Stimulated activated naive CD8-positive, alpha-beta T cell treated with anti-CD3 and anti-CD28 coated beads, Interleukin-15, Interleukin-2, amounts not matched to agents 100 U/mL and 50 U/mL, for 24 hours (primary cell): ENCODE measurements at regions not wholly inside any gene's neighbourhood (a gene's known extent, or its start where the extent isn't known, plus 50 kb on each side); places are given as distances from the start of the nearest gene placed in this dataset.

Experiments
- ATAC-seq: fragments of 150-1000 bp; cut with Tn5 transposase; one replicate; pipeline ENCODE4 v1.10.0; 2021
- DNase-seq: peaks from one replicate; pipeline ENCODE4 v3.0.0; 2021

- DNase-seq (no peak), ATAC-seq (no peak)
Measured at GRCh38 chr5:74059706-74060105, 433.7 kb downstream of the ARHGEF28 start.

GRCh38 chr5:74056789-74057164 is 430.8 kb downstream of the ARHGEF28 start:
- ATAC-seq (no peak), DNase-seq (no peak)

GRCh38 chr5:74056107-74056788 is 430.3 kb downstream of the ARHGEF28 start:
- DNase-seq (no peak), ATAC-seq (peak; percentile 23)

DNA sequence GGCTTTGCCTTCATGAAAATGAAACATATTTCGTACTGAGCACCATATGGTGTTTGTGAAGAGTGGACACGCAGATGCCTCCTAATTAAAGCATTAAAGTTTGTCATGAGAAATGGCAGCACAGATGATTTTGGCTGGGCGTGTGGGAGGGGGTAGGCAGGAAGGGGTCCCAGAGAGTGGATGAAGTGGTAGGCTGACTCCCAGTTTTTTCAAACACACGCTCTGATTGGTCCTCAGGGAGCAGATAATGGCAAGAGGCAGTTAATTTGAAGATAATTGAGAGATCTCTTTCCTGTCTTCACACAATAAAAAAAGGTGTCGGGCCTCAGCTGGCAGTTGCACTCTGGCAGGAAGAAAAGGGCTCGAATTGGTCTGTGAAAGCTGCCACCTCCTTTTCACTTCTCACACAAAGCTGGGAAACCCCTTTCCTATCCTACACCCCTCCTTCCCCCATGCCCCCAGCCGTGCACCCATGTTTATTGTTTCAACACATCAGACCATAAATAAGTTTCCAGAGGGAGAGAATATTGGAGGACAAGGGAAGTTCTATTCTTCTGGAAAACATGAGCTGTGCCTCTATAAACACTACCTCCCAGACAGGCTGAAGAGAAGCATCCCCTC is 429.6 kb downstream of the ARHGEF28 start:
- DNase-seq (no peak), ATAC-seq (no peak)

- ATAC-seq, result no peak
Measured at GRCh38 chr5:74054641-74055421, 428.8 kb downstream of the ARHGEF28 start.

DNA sequence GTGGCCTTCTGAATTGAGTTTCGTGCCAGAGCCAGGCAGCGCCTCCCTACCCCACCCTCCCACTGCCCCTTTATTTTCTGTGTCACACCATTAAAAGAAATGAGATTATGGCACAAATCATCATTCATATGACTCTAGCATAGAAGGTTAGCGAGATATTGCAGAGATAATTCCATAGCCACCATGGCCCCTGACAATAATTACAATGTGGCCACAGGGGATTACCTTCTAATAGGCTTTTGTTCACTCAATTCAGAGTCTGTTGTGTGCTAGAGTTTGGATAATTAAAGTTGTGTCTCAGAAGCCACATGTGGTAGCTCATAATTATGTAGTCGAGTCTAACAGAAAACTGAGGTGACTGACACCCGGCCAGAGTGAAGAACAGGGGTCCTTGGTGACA is 428.1 kb downstream of the ARHGEF28 start:
- DNase-seq (no peak), ATAC-seq (no peak)

More at GRCh38 chr5:74054641-74055421, 428.8 kb downstream of the ARHGEF28 start:
- no peak for DNase-seq

- ATAC-seq, result no peak
Measured at GRCh38 chr5:74052441-74053221, 426.6 kb downstream of the ARHGEF28 start.

DNA sequence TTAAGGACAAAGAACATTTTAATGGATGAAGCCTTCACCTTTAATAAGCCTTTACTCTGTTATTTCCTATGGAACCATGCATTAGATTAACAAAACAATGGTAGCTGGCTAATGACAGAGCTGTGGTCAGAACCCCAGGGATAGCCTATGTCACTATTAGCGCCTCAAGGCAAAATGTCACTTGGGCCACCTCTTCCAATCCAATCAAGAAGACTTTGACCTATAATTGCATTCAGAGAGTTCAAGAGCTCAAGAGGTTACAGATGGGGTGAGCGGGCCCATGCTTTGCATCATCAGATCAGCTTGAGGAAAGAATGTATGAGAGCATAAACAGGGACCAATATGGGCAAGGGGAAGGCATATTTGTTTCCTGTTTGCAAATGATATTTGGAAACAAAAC is 425.1 kb downstream of the ARHGEF28 start:
- no peak for DNase-seq
- no peak for ATAC-seq

More at GRCh38 chr5:74052441-74053221, 426.6 kb downstream of the ARHGEF28 start:
- no peak for DNase-seq

DNA sequence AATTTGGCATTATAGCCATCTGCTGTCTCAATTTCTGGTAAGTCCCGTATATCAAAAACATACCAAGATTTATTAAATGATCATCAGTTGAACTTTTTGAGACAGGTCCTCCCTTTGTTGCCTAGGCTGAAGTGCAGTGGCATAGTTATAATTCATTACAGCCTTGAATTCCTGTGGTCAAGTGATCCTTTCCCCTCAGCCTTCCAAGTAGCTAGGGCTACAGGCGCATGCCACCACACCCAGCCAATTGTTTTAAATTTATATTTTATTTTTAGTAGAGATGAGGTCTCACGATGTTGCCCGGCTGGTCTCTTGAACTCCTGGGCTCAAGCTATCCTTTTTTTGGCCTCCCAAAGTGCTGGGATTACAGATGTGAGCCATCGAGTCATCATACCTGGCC is 418.9 kb downstream of the ARHGEF28 start:
- DNase-seq (no peak), ATAC-seq (no peak)

- no peak for ATAC-seq
- DNase-seq, result no peak
Measured at GRCh38 chr5:74042959-74043358, 417.0 kb downstream of the ARHGEF28 start.

DNA sequence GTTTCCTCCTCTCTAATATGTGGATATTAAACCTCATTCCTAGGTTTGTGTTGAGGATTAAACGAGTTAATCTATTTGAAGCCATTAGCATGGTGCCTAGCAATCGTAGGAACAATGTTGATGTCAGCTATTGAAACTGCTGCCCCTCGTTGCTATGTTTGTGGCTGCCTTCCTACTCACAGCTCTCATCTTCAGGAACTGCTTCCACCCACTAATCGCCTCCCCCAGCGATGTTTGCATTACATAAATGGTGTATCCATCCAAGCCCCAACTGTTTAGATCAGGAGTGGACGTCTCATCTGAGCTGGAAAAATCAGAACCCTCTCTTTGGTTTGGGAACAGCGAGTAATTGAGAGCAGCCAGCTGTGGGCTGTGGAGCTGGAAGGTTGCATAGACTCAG is 416.6 kb downstream of the ARHGEF28 start:
- no peak for DNase-seq
- no peak for ATAC-seq

- no peak for ATAC-seq
- DNase-seq, result no peak
Measured at GRCh38 chr5:74041913-74042312, 415.9 kb downstream of the ARHGEF28 start.

DNA sequence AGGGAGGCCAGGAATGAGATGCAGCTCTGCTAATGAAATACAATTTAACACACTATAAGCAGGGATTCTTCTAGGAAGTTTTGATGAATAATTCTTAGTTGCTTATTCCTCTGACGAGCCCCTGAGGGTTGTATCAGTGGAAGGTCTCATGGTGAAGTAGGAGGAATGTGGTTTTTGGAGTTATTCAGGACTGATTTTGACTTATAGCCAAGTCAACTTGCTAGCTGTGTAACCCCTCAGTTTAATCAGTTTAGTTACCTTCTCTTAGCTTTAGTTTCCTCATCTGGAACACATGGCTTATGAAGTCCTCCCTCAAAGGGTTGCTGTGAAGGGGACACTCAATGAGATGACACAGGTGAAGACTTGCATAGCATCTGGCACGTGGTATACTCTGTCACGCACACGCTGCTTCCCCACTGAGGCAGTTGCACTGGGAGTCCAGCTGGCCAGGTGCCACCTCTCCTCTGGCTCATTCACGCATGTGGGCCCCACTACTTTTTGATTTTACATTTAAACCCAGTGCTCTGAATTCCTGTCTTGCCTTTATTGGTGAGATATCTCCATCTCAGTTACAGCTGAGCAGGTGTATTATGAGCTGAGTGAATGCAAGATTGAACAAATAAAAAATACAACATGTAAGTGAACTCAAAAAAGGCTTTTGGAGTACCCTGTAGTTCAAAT is 415.0 kb downstream of the ARHGEF28 start:
- no peak for ATAC-seq
- DNase-seq, result no peak

DNA sequence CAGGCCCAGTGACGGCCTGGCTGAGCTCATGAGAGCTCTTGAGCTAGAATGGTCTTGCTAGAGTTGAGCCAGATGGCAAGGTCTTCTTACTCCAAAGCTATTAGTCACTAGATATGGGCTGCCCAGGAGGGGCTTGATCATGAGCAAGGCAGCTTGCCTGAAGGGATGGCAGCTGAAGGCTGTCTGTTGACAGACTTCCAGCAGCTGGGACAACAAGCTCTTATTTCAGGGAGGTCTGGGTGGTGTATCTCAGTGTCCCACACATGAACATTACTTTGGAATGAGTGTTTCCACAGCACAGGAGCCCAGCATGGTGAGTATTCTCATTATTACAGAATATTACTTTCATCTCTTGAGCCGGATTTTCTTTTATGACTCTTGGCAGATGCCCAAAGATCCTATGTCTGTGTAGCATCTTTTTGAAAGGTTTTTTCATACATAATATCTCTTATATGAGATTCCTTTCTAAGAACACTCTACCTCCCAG is 414.1 kb downstream of the ARHGEF28 start:
- ATAC-seq, result no peak
- no peak for DNase-seq

DNA sequence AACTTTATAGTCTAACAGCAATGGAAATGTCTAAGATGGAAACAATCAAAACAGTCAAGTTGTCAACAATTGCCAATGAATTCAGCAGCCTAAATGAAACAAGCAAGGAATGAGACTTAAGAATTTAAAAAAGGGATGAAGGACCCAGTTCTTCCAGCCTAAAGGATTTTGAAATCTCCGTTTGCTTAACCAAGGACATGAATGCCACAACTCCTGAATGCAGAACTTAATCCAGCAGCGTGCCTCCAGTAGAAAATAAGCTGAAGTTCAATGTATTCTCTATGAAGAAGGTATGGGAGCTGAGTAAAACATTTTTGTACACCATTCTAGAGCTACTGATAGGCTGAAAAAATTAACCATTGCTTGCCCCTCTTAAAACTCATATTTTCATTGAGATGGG is 411.3 kb downstream of the ARHGEF28 start:
- ATAC-seq, result no peak
- DNase-seq, result no peak

- no peak for ATAC-seq
- no peak for DNase-seq
Measured at GRCh38 chr5:74035521-74035937, 409.5 kb downstream of the ARHGEF28 start.

- DNase-seq (no peak), ATAC-seq (no peak)
Measured at GRCh38 chr5:74034733-74035132, 408.7 kb downstream of the ARHGEF28 start.

GRCh38 chr5:74032617-74033016 is 406.6 kb downstream of the ARHGEF28 start:
- ATAC-seq, result no peak
- DNase-seq, result no peak

DNA sequence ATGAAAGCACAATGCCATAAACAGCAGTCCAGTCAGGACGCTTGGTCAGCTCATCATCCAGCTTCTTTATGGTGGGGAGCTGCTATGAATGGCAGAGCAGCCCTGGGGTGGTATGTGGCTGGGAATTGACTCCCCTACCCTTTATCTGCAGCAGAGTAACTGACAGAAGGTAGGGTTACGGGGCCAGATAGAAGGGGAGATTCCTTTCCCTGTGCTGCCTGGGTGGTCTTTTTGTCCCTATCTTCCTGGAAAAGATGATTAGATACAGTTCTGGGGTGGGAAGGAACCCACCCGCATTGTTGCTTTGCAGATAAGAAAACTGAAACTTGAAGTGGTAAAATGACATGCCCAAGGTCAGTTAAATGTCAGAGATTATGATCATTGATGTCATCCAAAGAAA is 405.5 kb downstream of the ARHGEF28 start:
- DNase-seq, result no peak
- no peak for ATAC-seq

DNA sequence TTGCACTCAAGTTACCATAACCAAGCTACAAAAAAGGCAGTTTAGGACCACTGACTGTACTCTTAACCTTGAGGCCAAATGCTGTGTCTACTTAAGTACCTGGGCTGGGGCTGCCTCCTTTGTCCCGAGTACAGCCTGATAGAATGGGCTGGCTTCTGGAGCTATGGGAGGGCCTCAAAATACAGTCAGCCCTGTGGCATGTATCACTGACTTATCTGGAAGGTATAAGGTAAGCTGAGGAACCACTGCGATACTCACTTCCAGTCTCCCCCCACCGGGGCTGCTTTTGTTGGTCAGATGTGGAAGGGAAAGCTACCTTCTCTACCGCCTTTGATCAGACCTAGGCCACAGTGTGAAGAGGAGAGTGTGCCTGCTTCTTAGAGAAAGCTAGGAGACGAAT is 404.8 kb downstream of the ARHGEF28 start:
- no peak for ATAC-seq
- DNase-seq, result no peak

DNA sequence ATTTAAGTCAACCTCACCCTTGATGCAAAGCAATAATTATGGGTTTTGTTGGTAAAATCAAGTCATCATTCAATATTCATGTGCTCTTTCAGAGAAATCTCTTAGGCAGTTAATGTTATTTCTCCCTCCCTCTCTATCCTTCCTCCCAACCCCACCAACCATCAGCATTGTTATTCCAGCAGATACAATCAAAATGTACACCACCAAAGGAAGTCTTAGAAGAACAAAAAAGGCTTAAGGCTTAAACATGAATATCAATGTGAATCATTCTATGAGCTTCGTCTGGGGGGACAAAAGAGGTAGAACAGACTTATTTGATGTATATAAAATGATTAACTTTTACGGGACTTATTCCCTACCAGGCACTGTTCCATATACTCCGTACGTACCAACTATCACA is 404.4 kb downstream of the ARHGEF28 start:
- DNase-seq (no peak), ATAC-seq (no peak)

DNA sequence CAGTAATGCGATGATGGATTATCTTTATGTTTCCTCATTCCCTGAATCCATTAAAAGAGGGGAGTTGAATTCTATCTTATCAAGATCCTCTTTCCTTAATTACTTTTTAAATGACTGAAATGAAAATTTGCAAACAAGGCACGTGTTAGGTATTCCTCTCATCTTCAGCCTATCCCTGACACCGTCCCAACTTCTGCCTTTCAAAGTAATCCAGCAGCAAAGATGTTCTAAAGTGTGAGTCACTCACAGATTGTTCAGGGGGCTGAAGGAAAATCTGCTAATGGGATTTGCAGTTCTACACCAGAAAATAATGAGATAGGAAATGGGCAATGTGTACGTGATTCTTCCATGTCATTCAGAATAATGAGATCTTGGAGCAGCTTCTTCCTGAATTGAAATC is 403.0 kb downstream of the ARHGEF28 start:
- DNase-seq (no peak), ATAC-seq (no peak)
